Ascending aorta (tissue), 2 donors: ENCODE measurements at regions not wholly inside any gene's neighbourhood (a gene's known extent, or its start where the extent isn't known, plus 50 kb on each side); places are given as distances from the start of the nearest gene placed in this dataset.

Experiments
- DNase-seq, 2 donors: peaks; one replicate each; pipeline ENCODE4 v3.0.0-alpha.2; 2019; ENCODE audit warnings: low spot score in 2 of 2
- H3K27ac ChIP-seq, 2 donors: fragments of 200-600 bp; sonication (generic); one replicate each; pipeline ENCODE4 v1.5.1; 2016 to 2017; ENCODE audit warnings: mild to moderate bottlenecking in 1 of 2
- H3K27me3 ChIP-seq: fragments of 200-600 bp; sonication (generic); one replicate; pipeline ENCODE4 v1.5.1; 2017
- H3K36me3 ChIP-seq, 2 donors: fragments of 200-600 bp; sonication (generic); one replicate each; pipeline ENCODE4 v1.5.1; 2016
- H3K4me1 ChIP-seq, 2 donors: fragments of 200-600 bp; sonication (generic); one replicate each; pipeline ENCODE4 v1.5.1; 2016 to 2017; ENCODE audit warnings: mild to moderate bottlenecking in 1 of 2
- H3K4me3 ChIP-seq, 2 donors: fragments of 200-600 bp; sonication (generic); one replicate each; pipeline ENCODE4 v1.5.1; 2016 to 2017; ENCODE audit warnings: mild to moderate bottlenecking in 1 of 2
- H3K9me3 ChIP-seq, 2 donors: fragments of 200-600 bp; sonication (generic); one replicate each; pipeline ENCODE4 v1.5.1; 2016
- CTCF ChIP-seq, 3 experiments: fragments of 200-600 bp in 2 of 3; fragments of 450-650 bp in 1 of 3; sonication (generic) in 2 of 3; IDR thresholded peaks; one replicate each; pipeline ENCODE4 v1.5.1; 2016 to 2019; ENCODE audit warnings: antibody characterized with exemption in 3 of 3, mild to moderate bottlenecking in 1 of 3, moderate library complexity in 1 of 3
- intact Hi-C: fragments of 100-400 bp; cut with DNase I; formaldehyde crosslinking; loops from one replicate; pipeline ENCODE4 v1.15.1; 2023

- Histone ChIP-seq H3K27me3 (no peaks in the 10 kb centered on the region), H3K4me1 (no peaks in the 10 kb centered on the region), H3K9me3 (peaks cover 0 to 3% of the 10 kb centered on the region in 2 donors), H3K27ac (no peak overlapping the region), H3K4me3 (no peak overlapping the region), H3K36me3 (no peaks in the 10 kb centered on the region)
- intact Hi-C loops, result no loop called here
- DNase-seq, result no peak
- TF ChIP-seq CTCF (IDR thresholded peaks at IDR 0.05), result no peak
Observed at GRCh38 chr14:104527857-104528459, 51.6 kb upstream of the C14orf180 start.

GRCh38 chr14:104528496-104528895 lies 51.1 kb upstream of the C14orf180 start:
- intact Hi-C loops, result no loop called here
- Histone ChIP-seq H3K36me3 (no peaks in the 10 kb centered on the region), H3K9me3 (peaks cover 0 to 3% of the 10 kb centered on the region in 2 donors), H3K27me3 (no peaks in the 10 kb centered on the region), H3K4me1 (no peaks in the 10 kb centered on the region), H3K27ac (no peak overlapping the region), H3K4me3 (no peak overlapping the region)
- TF ChIP-seq CTCF (IDR thresholded peaks at IDR 0.05), result no peak
- DNase-seq, result no peak
